Stimulated activated naive B cell treated with anti-CD40 and anti-IgM and Interleukin-4, amounts not matched to agents 10 μg/mL and 1 μg/mL and 100 μg/mL, for 72 hours (primary cell): ENCODE measurements at regions not wholly inside any gene's neighbourhood (a gene's known extent, or its start where the extent isn't known, plus 50 kb on each side); places are given as distances from the start of the nearest gene placed in this dataset.
"Not testable (repeated sequence)": the region's sequence is repeated elsewhere in the genome, so short reads cannot be mapped to it uniquely, and the experiment has no call there.

Source experiments
- ATAC-seq, 2 donors: fragments of 150-1000 bp; cut with Tn5 transposase; replicated peaks; 2 replicates each; pipeline ENCODE4 v1.10.0; 2021; ENCODE audit warnings: moderate library complexity in 1 of 2
- DNase-seq: peaks from one replicate; pipeline ENCODE4 v3.0.0; 2021
- H3K27ac Mint-ChIP-seq: one replicate; pipeline ENCODE4 v1.8.0; 2022; ENCODE audit warnings: mild to moderate bottlenecking, mixed read lengths
- H3K27me3 Mint-ChIP-seq, 2 donors: one replicate each; pipeline ENCODE4 v1.8.0; 2022; ENCODE audit warnings: mixed read lengths in 2 of 2
- H3K36me3 Mint-ChIP-seq, 2 donors: one replicate each; pipeline ENCODE4 v1.8.0; 2022; ENCODE audit warnings: mixed read lengths in 2 of 2, mild to moderate bottlenecking in 1 of 2
- H3K4me1 Mint-ChIP-seq, 2 donors: one replicate each; pipeline ENCODE4 v1.8.0; 2022; ENCODE audit warnings: mixed read lengths in 2 of 2, mild to moderate bottlenecking in 1 of 2
- H3K4me3 Mint-ChIP-seq, 2 donors: one replicate each; pipeline ENCODE4 v1.8.0; 2022; ENCODE audit warnings: mild to moderate bottlenecking in 2 of 2, mixed read lengths in 2 of 2, moderate library complexity in 1 of 2
- H3K9me3 Mint-ChIP-seq, 2 donors: one replicate each; pipeline ENCODE4 v1.8.0; 2022; ENCODE audit warnings: mixed read lengths in 2 of 2, mild to moderate bottlenecking in 1 of 2

- Mint-ChIP-seq H3K4me3 (no peak overlapping the region), H3K36me3 (no peaks in the 10 kb centered on the region), H3K27me3 (peaks cover 4 to 6% of the 10 kb centered on the region in 2 donors), H3K9me3 (peaks cover 0 to 1% of the 10 kb centered on the region in 2 donors), H3K4me1 (no peaks in the 10 kb centered on the region), H3K27ac (no peak overlapping the region)
- ATAC-seq (no peak), DNase-seq (no peak)
Measured at GRCh38 chr1:76687307-76688175, 179.7 kb upstream of the ST6GALNAC5 start.

GRCh38 chr1:76690766-76691165, 176.5 kb upstream of the ST6GALNAC5 start:
- Mint-ChIP-seq H3K27ac (no peak overlapping the region), H3K9me3 (peaks cover 1 to 9% of the 10 kb centered on the region in 2 donors), H3K36me3 (no peaks in the 10 kb centered on the region), H3K27me3 (peaks cover 6 to 9% of the 10 kb centered on the region in 2 donors), H3K4me1 (no peaks in the 10 kb centered on the region), H3K4me3 (no peak overlapping the region)
- DNase-seq (no peak), ATAC-seq (no peak)

GRCh38 chr1:76695535-76695934, 171.7 kb upstream of the ST6GALNAC5 start:
- ATAC-seq = no peak

GRCh38 chr1:76697361-76697760, 169.9 kb upstream of the ST6GALNAC5 start:
- Mint-ChIP-seq H3K27me3 (peaks cover 0 to 5% of the 10 kb centered on the region in 2 donors), H3K9me3 (peaks cover 3 to 9% of the 10 kb centered on the region in 2 donors), H3K4me1 (no peaks in the 10 kb centered on the region), H3K27ac (no peak overlapping the region), H3K4me3 (no peak overlapping the region), H3K36me3 (no peaks in the 10 kb centered on the region)
- ATAC-seq (no peak), DNase-seq (no peak)

More at GRCh38 chr1:76695535-76695934, 171.7 kb upstream of the ST6GALNAC5 start:
- Mint-ChIP-seq H3K4me1 (no peaks in the 10 kb centered on the region), H3K36me3 (no peaks in the 10 kb centered on the region), H3K27ac (no peak overlapping the region), H3K9me3 (peaks cover 4 to 9% of the 10 kb centered on the region in 2 donors), H3K4me3 (no peak overlapping the region), H3K27me3 (peaks cover 6 to 9% of the 10 kb centered on the region in 2 donors)
- DNase-seq = no peak

GRCh38 chr1:76699646-76700045, 167.6 kb upstream of the ST6GALNAC5 start:
- H3K27ac Mint-ChIP-seq, DNase-seq, H3K4me3 Mint-ChIP-seq, H3K9me3 Mint-ChIP-seq, ATAC-seq, H3K4me1 Mint-ChIP-seq, H3K27me3 Mint-ChIP-seq, H3K36me3 Mint-ChIP-seq: not testable (repeated sequence)

GRCh38 chr1:76700200-76700599, 167.1 kb upstream of the ST6GALNAC5 start:
- H3K4me3 Mint-ChIP-seq, H3K27ac Mint-ChIP-seq, H3K4me1 Mint-ChIP-seq, H3K9me3 Mint-ChIP-seq, H3K27me3 Mint-ChIP-seq, DNase-seq, ATAC-seq, H3K36me3 Mint-ChIP-seq: not testable (repeated sequence)

- H3K4me3 Mint-ChIP-seq = no peak overlapping the region
- peaks cover 0 to 6% of the 10 kb centered on the region in 2 donors for H3K27me3 Mint-ChIP-seq
- no peaks in the 10 kb centered on the region for H3K4me1 Mint-ChIP-seq
- no peak for ATAC-seq
- H3K36me3 Mint-ChIP-seq = no peaks in the 10 kb centered on the region
- H3K27ac Mint-ChIP-seq = no peak overlapping the region
- no peaks in the 10 kb centered on the region for H3K9me3 Mint-ChIP-seq
- DNase-seq = no peak
Measured at GRCh38 chr1:76705560-76705959, 161.7 kb upstream of the ST6GALNAC5 start.

- Mint-ChIP-seq H3K9me3 (no peaks in the 10 kb centered on the region), H3K27me3 (peaks cover 0 to 6% of the 10 kb centered on the region in 2 donors), H3K4me1 (no peaks in the 10 kb centered on the region), H3K27ac (no peak overlapping the region), H3K4me3 (no peak overlapping the region), H3K36me3 (no peaks in the 10 kb centered on the region)
- DNase-seq = no peak
- peak; percentile 58 to 63 for ATAC-seq
Measured at GRCh38 chr1:76713535-76713934, 153.7 kb upstream of the ST6GALNAC5 start.

- no peak for DNase-seq
- Mint-ChIP-seq H3K27me3 (no peaks in the 10 kb centered on the region), H3K9me3 (no peaks in the 10 kb centered on the region), H3K27ac (no peak overlapping the region), H3K4me3 (no peak overlapping the region), H3K36me3 (no peaks in the 10 kb centered on the region), H3K4me1 (no peaks in the 10 kb centered on the region)
- no peak for ATAC-seq
Measured at GRCh38 chr1:76715474-76715873, 151.8 kb upstream of the ST6GALNAC5 start.

GRCh38 chr1:76723949-76724348, 143.3 kb upstream of the ST6GALNAC5 start:
- DNase-seq (no peak), ATAC-seq (no peak)
- Mint-ChIP-seq H3K27me3 (no peaks in the 10 kb centered on the region), H3K4me1 (no peaks in the 10 kb centered on the region), H3K36me3 (no peaks in the 10 kb centered on the region), H3K27ac (no peak overlapping the region), H3K9me3 (no peaks in the 10 kb centered on the region), H3K4me3 (no peak overlapping the region)

GRCh38 chr1:76724816-76725215, 142.5 kb upstream of the ST6GALNAC5 start:
- Mint-ChIP-seq H3K9me3 (no peaks in the 10 kb centered on the region), H3K27me3 (no peaks in the 10 kb centered on the region), H3K4me3 (no peak overlapping the region), H3K36me3 (no peaks in the 10 kb centered on the region), H3K4me1 (no peaks in the 10 kb centered on the region), H3K27ac (no peak overlapping the region)
- DNase-seq (no peak), ATAC-seq (no peak)

- DNase-seq (no peak), ATAC-seq (no peak)
- Mint-ChIP-seq H3K27ac (no peak overlapping the region), H3K4me1 (no peaks in the 10 kb centered on the region), H3K27me3 (no peaks in the 10 kb centered on the region), H3K4me3 (no peak overlapping the region), H3K9me3 (no peaks in the 10 kb centered on the region), H3K36me3 (no peaks in the 10 kb centered on the region)
Measured at GRCh38 chr1:76725864-76726619, 141.2 kb upstream of the ST6GALNAC5 start.

- H3K27me3 Mint-ChIP-seq = no peaks in the 10 kb centered on the region
Measured at GRCh38 chr1:76727520-76727919, 139.8 kb upstream of the ST6GALNAC5 start.

GRCh38 chr1:76729142-76729541, 138.1 kb upstream of the ST6GALNAC5 start:
- no peaks in the 10 kb centered on the region for H3K4me1 Mint-ChIP-seq
- no peaks in the 10 kb centered on the region for H3K27me3 Mint-ChIP-seq
- no peak for DNase-seq
- no peak overlapping the region for H3K27ac Mint-ChIP-seq
- no peak overlapping the region for H3K4me3 Mint-ChIP-seq
- no peaks in the 10 kb centered on the region for H3K36me3 Mint-ChIP-seq
- no peaks in the 10 kb centered on the region for H3K9me3 Mint-ChIP-seq
- no peak for ATAC-seq

More at GRCh38 chr1:76727520-76727919, 139.8 kb upstream of the ST6GALNAC5 start:
- DNase-seq = no peak
- Mint-ChIP-seq H3K4me3 (no peak overlapping the region), H3K4me1 (no peaks in the 10 kb centered on the region), H3K9me3 (no peaks in the 10 kb centered on the region), H3K27ac (no peak overlapping the region), H3K36me3 (no peaks in the 10 kb centered on the region)
- ATAC-seq = no peak

- H3K4me1 Mint-ChIP-seq = no peaks in the 10 kb centered on the region
- H3K27ac Mint-ChIP-seq = no peak overlapping the region
- DNase-seq = no peak
- H3K27me3 Mint-ChIP-seq = no peaks in the 10 kb centered on the region
- H3K36me3 Mint-ChIP-seq = no peaks in the 10 kb centered on the region
- no peak overlapping the region for H3K4me3 Mint-ChIP-seq
- H3K9me3 Mint-ChIP-seq = no peaks in the 10 kb centered on the region
- no peak for ATAC-seq
Measured at GRCh38 chr1:76730027-76730426, 137.3 kb upstream of the ST6GALNAC5 start.
